ENCODE measurements at regions not wholly inside any gene's neighbourhood (a gene's known extent, or its start where the extent isn't known, plus 50 kb on each side); places are given as distances from the start of the nearest gene placed in this dataset.

GRCh38 chr5:162990856-162991497, 446.4 kb upstream of the CCNG1 start:
- Histone ChIP-seq H3K4me2 (no peak overlapping the region), H3K4me3 (no peak overlapping the region), H3K4me1 (no peaks in the 10 kb centered on the region), H3K27ac (no peak overlapping the region), H3K9me3 (no peaks in the 10 kb centered on the region)
- POLR2A ChIA-PET, result no interaction called here
- TF ChIP-seq EHMT2 (IDR thresholded peaks at IDR 0.05; ENCODE audit: low read depth), result no peak
- TF ChIP-seq NFE2L2 (conservative IDR thresholded peaks at IDR 0.05; ENCODE audit: low read length), result no peak
- no peak for TF ChIP-seq HEYL (CRISPR knock-in tag; IDR thresholded peaks at IDR 0.05)
- TF ChIP-seq ZFP36 (IDR thresholded peaks at IDR 0.05; ENCODE audit: borderline replicate concordance, partially characterized antibody), result no peak
- TF ChIP-seq ESRRA (IDR thresholded peaks at IDR 0.05; ENCODE audit: borderline replicate concordance, low read length), result no peak
- no peak for TF ChIP-seq FOSB (CRISPR knock-in tag; IDR thresholded peaks at IDR 0.05)
- no peak for TF ChIP-seq RAD21 (conservative IDR thresholded peaks at IDR 0.05 in 1 of 2, IDR thresholded peaks at IDR 0.05 in 1 of 2)
- no peak for TF ChIP-seq JUNB (IDR thresholded peaks at IDR 0.05)
- TF ChIP-seq CHD2 (IDR thresholded peaks at IDR 0.05; ENCODE audit: low read length, partially characterized antibody), result no peak
- TF ChIP-seq JUN (IDR thresholded peaks at IDR 0.05), result no peak
- TF ChIP-seq TP53 (CRISPR knock-in tag; IDR thresholded peaks at IDR 0.05), result no peak
- TF ChIP-seq NPAS2 (CRISPR knock-in tag; IDR thresholded peaks at IDR 0.05; ENCODE audit: borderline replicate concordance), result no peak
- TF ChIP-seq EHF (CRISPR knock-in tag; IDR thresholded peaks at IDR 0.05), result no peak
- no peak for TF ChIP-seq HDAC2 (IDR thresholded peaks at IDR 0.05)
- TF ChIP-seq BHLHE40 (IDR thresholded peaks at IDR 0.05; ENCODE audit: low read depth, low read length), result no peak
- no peak for TF ChIP-seq ELK1 (IDR thresholded peaks at IDR 0.05; ENCODE audit: low read depth, low read length)
- no peak for TF ChIP-seq HOXB5 (CRISPR knock-in tag; IDR thresholded peaks at IDR 0.05)
- no peak for TF ChIP-seq EP300 (IDR thresholded peaks at IDR 0.05)
- WGBS (ENCODE audit: missing lambda C conversion rate), result 0% methylated on average over 2 of the region's 2 CpGs
- no peak for DNase-seq (ENCODE audit: low read depth in 1 of 2, low spot score in 1 of 2)
- CTCF ChIA-PET, result interaction anchor here (0.8 kb wide), 1 partner anchor 417 kb away, joined by 3 read pairs; no protein-coding TSS in a partner anchor
- FAIRE-seq, result no peak
- no peak for ATAC-seq

- 39% methylated on average over 4 of the region's 4 CpGs for WGBS (ENCODE audit: missing lambda C conversion rate)
- CTCF ChIA-PET, result no interaction called here
- no peaks in the 10 kb centered on the region for H3K9me3 ChIP-seq
Observed at GRCh38 chr5:162995568-162995967, 441.8 kb upstream of the CCNG1 start.

More at GRCh38 chr5:162995568-162995967, 441.8 kb upstream of the CCNG1 start:
- DNase-seq (ENCODE audit: low read depth in 1 of 2, low spot score in 1 of 2) (no peak), ATAC-seq (no peak), FAIRE-seq (no peak)
- POLR2A ChIA-PET, result no interaction called here
- H3K4me1 ChIP-seq, result no peaks in the 10 kb centered on the region
- TF ChIP-seq MAFK (IDR thresholded peaks at IDR 0.05; ENCODE audit: partially characterized antibody) (no peak), SREBF2 (IDR thresholded peaks at IDR 0.05) (no peak), HOXB13 (CRISPR knock-in tag; IDR thresholded peaks at IDR 0.05; ENCODE audit: low read depth) (no peak), FOXS1 (CRISPR knock-in tag; IDR thresholded peaks at IDR 0.05) (no peak), PBX3 (IDR thresholded peaks at IDR 0.05) (no peak), KDM1A (IDR thresholded peaks at IDR 0.05; ENCODE audit: low read depth) (no peak), HOXB5 (CRISPR knock-in tag; IDR thresholded peaks at IDR 0.05) (no peak), GATA3 (IDR thresholded peaks at IDR 0.05; ENCODE audit: borderline replicate concordance) (no peak), JUN (IDR thresholded peaks at IDR 0.05) (no peak), FOSL2 (IDR thresholded peaks at IDR 0.05) (no peak), FOSL2 (CRISPR knock-in tag; IDR thresholded peaks at IDR 0.05) (no peak), MYC (IDR thresholded peaks at IDR 0.05; ENCODE audit: borderline replicate concordance, low read length) (no peak), RFX5 (IDR thresholded peaks at IDR 0.05) (no peak), RAD21 (conservative IDR thresholded peaks at IDR 0.05 in 1 of 2, IDR thresholded peaks at IDR 0.05 in 1 of 2) (no peak), HDAC2 (IDR thresholded peaks at IDR 0.05) (no peak), POLR2AphosphoS2 (conservative IDR thresholded peaks at IDR 0.05; ENCODE audit: low read length) (no peak), CHD4 (IDR thresholded peaks at IDR 0.05; ENCODE audit: borderline replicate concordance) (no peak)
- TF ChIP-seq, protein P1, sequence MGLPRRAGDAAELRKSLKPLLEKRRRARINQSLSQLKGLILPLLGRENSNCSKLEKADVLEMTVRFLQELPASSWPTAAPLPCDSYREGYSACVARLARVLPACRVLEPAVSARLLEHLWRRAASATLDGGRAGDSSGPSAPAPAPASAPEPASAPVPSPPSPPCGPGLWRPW (IDR thresholded peaks at IDR 0.05), result no peak
- no peak overlapping the region for H3K27ac ChIP-seq
- no peak overlapping the region for H3K4me3 ChIP-seq
- no peak overlapping the region for H3K4me2 ChIP-seq
